Cerebellar cortex (tissue), 1 donor: ENCODE measurements at regions not wholly inside any gene's neighbourhood (a gene's known extent, or its start where the extent isn't known, plus 50 kb on each side); places are given as distances from the start of the nearest gene placed in this dataset.

Experiments used
- DNase-seq: peaks from one replicate; pipeline ENCODE4 v3.0.0-alpha.2; 2015; ENCODE audit warnings: low spot score

GRCh38 chr16:85291302-85292148 lies 179.3 kb upstream of the CIBAR2 start:
- no peak for DNase-seq

GRCh38 chr16:85293458-85293857 lies 181.2 kb upstream of the CIBAR2 start:
- DNase-seq = no peak

GRCh38 chr16:85293904-85294642 lies 181.8 kb upstream of the CIBAR2 start:
- no peak for DNase-seq

GRCh38 chr16:85294810-85295508 lies 182.7 kb upstream of the CIBAR2 start:
- no peak for DNase-seq

- DNase-seq = peak; percentile 43
These were observed 184.8 kb upstream of the CIBAR2 start for GRCh38 chr16:85296859-85297660.

- no peak for DNase-seq
These were observed 185.6 kb upstream of the CIBAR2 start for GRCh38 chr16:85297881-85298280.

GRCh38 chr16:85300406-85300968 lies 188.2 kb upstream of the CIBAR2 start:
- DNase-seq = peak; percentile 69

GRCh38 chr16:85301231-85301630 lies 189.0 kb upstream of the CIBAR2 start:
- no peak for DNase-seq

- no peak for DNase-seq
These were observed 190.0 kb upstream of the CIBAR2 start for GRCh38 chr16:85302018-85302847.

GRCh38 chr16:85302848-85303353 lies 190.6 kb upstream of the CIBAR2 start:
- no peak for DNase-seq

- DNase-seq = no peak
These were observed 191.1 kb upstream of the CIBAR2 start for GRCh38 chr16:85303354-85303883.

- DNase-seq = no peak
These were observed 192.1 kb upstream of the CIBAR2 start for GRCh38 chr16:85304337-85304736.

GRCh38 chr16:85306071-85306792 lies 194.0 kb upstream of the CIBAR2 start:
- DNase-seq = peak; percentile 70

- DNase-seq = no peak
These were observed 194.7 kb upstream of the CIBAR2 start for GRCh38 chr16:85306793-85307551.

GRCh38 chr16:85307552-85308364 lies 195.5 kb upstream of the CIBAR2 start:
- DNase-seq = no peak

- DNase-seq = no peak
These were observed 196.6 kb upstream of the CIBAR2 start for GRCh38 chr16:85308611-85309540.
